Muscle of back (tissue), 3 donors: ENCODE measurements at regions not wholly inside any gene's neighbourhood (a gene's known extent, or its start where the extent isn't known, plus 50 kb on each side); places are given as distances from the start of the nearest gene placed in this dataset.

ENCODE experiments used
- DNase-seq, 3 donors: peaks; one replicate each; pipeline versions ENCODE4 v3.0.0 to v3.0.0-alpha.2; 2013

- no peak for DNase-seq
These were observed 821.0 kb upstream of the GRAMD2B start for GRCh38 chr5:125602184-125602583.

- no peak for DNase-seq
These were observed 819.9 kb upstream of the GRAMD2B start for GRCh38 chr5:125603321-125603720.

- no peak for DNase-seq
These were observed 819.1 kb upstream of the GRAMD2B start for GRCh38 chr5:125604104-125604503.

GRCh38 chr5:125607018-125607417, 816.2 kb upstream of the GRAMD2B start:
- no peak for DNase-seq

- no peak for DNase-seq
These were observed 814.2 kb upstream of the GRAMD2B start for GRCh38 chr5:125609011-125609410.

- DNase-seq, result peak in 1 of 3 donors; percentile 32
These were observed 812.3 kb upstream of the GRAMD2B start for GRCh38 chr5:125610892-125611291.

GRCh38 chr5:125611541-125611940, 811.7 kb upstream of the GRAMD2B start:
- DNase-seq, result no peak

GRCh38 chr5:125612181-125612721, 811.0 kb upstream of the GRAMD2B start:
- DNase-seq, result peak; percentile 72 to 86 (median 78)

GRCh38 chr5:125612776-125613175, 810.4 kb upstream of the GRAMD2B start:
- DNase-seq, result peak; percentile 48 to 76 (median 49)

- no peak for DNase-seq
These were observed 793.0 kb upstream of the GRAMD2B start for GRCh38 chr5:125630237-125630636.

GRCh38 chr5:125633523-125633922, 789.7 kb upstream of the GRAMD2B start:
- DNase-seq, result no peak

GRCh38 chr5:125634216-125634835, 788.9 kb upstream of the GRAMD2B start:
- no peak for DNase-seq

- no peak for DNase-seq
These were observed 783.4 kb upstream of the GRAMD2B start for GRCh38 chr5:125639858-125640257.

- no peak for DNase-seq
These were observed 770.4 kb upstream of the GRAMD2B start for GRCh38 chr5:125652761-125653160.

- DNase-seq, result no peak
These were observed 768.8 kb upstream of the GRAMD2B start for GRCh38 chr5:125654392-125654791.

- DNase-seq, result no peak
These were observed 768.1 kb upstream of the GRAMD2B start for GRCh38 chr5:125655156-125655555.

GRCh38 chr5:125657936-125658335, 765.3 kb upstream of the GRAMD2B start:
- DNase-seq, result no peak

- peak; percentile 35 to 82 (median 60) for DNase-seq
These were observed 763.7 kb upstream of the GRAMD2B start for GRCh38 chr5:125659316-125660023.

- no peak for DNase-seq
These were observed 762.8 kb upstream of the GRAMD2B start for GRCh38 chr5:125660231-125660895.

- no peak for DNase-seq
These were observed 761.6 kb upstream of the GRAMD2B start for GRCh38 chr5:125661584-125661983.

- no peak for DNase-seq
These were observed 754.3 kb upstream of the GRAMD2B start for GRCh38 chr5:125668884-125669283.

GRCh38 chr5:125673359-125673950, 749.8 kb upstream of the GRAMD2B start:
- no peak for DNase-seq
